Medulla oblongata (tissue), 1 donor: ENCODE measurements at regions not wholly inside any gene's neighbourhood (a gene's known extent, or its start where the extent isn't known, plus 50 kb on each side); places are given as distances from the start of the nearest gene placed in this dataset.
"Not testable (repeated sequence)": the region's sequence is repeated elsewhere in the genome, so short reads cannot be mapped to it uniquely, and the experiment has no call there.

Experiments used
- DNase-seq: peaks from one replicate; pipeline ENCODE4 v3.0.0-alpha.2; 2015; ENCODE audit errors: extremely low spot score

- DNase-seq = no peak
These were observed 1015.8 kb upstream of the SEL1L start for GRCh38 chr14:82549306-82549990.

DNA sequence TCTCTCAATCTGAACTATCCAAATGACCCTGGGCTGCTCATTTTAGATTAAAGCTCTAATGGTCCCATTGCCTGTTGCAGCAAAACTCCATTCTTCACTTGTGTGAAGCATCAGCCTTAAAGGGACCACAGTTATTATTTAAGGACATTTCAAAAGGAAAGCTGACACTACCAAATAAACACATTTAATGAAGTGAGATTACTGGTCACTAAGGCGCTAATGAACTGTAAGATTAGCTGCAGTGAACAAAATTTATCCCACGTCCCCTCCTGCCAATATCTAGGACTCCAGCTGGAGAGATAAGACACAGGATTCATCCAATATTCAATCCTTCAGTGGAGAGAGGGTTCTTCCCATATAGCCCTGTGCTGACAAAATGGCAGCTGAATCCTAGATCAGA, 1029.2 kb upstream of the SEL1L start:
- DNase-seq = no peak

DNA sequence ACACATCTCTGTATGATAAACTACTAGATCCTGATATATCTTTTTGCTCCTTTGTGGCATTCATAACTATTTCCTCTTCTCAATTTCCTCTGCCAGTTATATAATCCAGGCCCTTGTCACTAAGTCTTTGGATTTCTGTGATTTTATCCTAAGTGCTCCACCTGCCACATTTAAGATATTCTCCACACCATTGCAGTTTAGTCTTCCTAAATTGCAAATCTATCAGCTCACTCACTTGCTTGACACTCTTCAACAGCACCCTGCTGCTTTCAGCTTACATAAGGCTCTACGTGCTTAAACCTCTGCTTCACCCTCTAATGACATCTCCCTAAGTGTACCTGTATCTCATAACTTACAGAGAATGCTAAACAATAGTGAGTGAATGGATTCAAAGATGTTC, 1032.2 kb upstream of the SEL1L start:
- no peak for DNase-seq

- DNase-seq = no peak
These were observed 1053.6 kb upstream of the SEL1L start for GRCh38 chr14:82587226-82587625.

DNA sequence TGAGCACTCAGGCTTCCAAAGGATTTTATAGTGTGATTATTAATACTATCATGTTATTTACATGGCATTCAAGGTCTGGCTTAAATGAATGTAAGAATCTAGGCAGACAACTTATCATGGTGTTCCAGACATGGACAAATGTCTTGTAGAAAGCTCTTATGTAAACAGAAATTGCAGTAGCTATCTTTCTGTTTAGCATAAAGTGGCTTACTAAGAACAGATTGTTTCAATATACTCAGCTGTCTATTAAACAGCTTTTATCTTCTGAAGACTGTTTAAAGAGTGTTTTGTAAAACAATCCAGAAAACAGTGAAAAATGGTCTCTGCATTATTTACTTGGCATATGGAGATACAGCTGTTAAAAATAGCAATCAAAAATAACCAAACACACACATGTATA, 1061.8 kb upstream of the SEL1L start:
- DNase-seq = no peak

DNA sequence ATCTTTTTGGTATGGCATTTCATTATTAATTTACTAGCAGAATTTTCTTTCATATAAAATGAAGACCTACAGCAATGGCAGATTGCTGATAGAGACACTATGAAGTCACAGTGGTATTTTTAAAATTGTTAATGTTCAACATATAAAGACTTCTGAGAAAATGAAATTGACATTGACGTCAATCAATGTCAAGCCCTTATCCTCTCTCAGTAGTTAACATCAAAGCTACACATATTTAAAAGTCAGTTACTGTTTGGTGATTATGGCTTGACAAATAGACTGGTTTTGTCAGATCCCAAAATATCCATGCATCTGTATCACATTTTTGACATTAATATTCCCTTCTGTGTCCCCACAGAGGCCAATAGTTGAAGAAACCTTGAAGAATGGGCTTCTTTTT, 1069.1 kb upstream of the SEL1L start:
- DNase-seq = no peak

- no peak for DNase-seq
These were observed 1071.2 kb upstream of the SEL1L start for GRCh38 chr14:82604819-82605218.

DNA sequence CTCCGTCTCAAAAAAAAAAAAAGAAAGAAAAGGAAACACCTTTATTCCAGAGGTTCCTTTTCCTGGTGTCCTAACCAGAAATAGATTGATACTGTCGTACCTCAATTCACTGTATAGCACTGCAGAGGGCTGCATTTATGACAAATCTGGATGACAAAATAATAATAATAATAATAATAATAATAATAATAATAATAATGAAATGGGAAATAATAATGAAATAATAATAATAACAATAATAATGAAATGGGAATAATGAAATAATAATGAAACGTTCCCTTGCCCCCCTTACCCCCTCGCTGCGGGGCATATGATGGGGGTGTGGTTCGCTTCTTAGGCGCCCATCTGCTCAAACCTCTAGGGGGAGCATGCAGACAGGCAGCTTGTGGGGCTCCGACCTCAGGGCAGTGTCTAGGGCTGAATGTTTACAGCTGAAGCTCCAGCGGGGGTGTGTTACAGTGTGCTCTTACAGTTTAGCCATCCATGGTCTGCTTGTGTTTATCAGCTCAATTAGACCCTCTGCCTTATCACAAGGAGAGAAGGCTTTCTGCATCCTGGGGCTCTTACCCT, 1088.3 kb upstream of the SEL1L start:
- no peak for DNase-seq

- DNase-seq = peak; percentile 50
These were observed 1092.8 kb upstream of the SEL1L start for GRCh38 chr14:82626156-82627066.

DNA sequence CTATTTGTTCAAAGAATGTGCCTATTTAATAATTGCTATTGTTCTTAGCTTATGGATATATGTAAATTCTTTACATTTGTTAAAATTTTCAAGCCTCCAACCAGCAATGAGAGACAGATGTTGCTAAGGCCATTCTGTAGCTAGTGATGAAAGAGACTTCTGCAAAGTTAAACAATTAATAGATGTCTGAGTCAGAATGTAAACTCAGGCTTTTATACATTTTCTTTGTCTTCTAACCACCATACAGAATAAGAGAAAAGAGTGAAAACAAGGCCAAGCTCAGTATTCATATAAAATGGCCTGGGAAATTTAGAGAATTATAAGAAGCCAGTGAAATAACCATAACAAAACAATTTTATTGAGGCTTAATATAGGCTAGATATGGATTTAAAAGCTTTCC, 1102.3 kb upstream of the SEL1L start:
- no peak for DNase-seq

- DNase-seq = no peak
These were observed 1102.8 kb upstream of the SEL1L start for GRCh38 chr14:82636426-82636825.

- no peak for DNase-seq
These were observed 1107.4 kb upstream of the SEL1L start for GRCh38 chr14:82641050-82641540.

- DNase-seq = peak; percentile 10
These were observed 1108.8 kb upstream of the SEL1L start for GRCh38 chr14:82642425-82642824.

DNA sequence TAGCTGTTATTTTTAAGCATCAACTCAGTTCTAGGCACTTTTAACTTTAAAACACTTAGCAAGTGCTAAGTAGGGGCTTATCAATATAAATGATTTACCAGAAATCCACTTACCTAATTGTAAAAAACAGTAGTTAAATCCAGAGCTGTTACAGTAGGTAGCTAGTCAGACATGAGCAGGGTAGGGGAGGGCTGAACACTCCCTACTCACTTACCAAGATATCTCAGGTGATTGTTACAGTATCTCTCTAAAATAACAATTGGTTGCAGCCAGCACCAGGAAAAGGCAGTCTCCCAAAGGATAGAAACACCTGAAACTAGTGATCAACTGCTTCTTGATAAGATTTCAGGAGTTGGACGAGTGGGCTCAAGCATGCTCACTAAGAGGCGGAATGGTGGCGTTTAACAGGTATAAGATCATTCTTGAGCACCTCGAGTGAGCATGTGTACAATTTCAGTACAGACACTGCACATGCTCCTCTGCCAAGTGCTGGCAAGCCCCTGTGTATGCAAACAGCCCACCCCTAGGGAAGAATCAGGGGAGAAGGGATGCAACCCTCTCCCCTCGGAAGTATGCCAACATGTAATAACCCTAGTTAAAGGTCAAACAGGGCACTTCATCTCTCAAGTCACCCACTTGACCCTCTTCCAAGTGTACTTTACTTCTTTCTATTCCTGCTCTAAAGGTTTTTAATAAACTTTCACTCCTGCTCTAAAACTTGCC, 1113.6 kb upstream of the SEL1L start:
- no peak for DNase-seq

DNA sequence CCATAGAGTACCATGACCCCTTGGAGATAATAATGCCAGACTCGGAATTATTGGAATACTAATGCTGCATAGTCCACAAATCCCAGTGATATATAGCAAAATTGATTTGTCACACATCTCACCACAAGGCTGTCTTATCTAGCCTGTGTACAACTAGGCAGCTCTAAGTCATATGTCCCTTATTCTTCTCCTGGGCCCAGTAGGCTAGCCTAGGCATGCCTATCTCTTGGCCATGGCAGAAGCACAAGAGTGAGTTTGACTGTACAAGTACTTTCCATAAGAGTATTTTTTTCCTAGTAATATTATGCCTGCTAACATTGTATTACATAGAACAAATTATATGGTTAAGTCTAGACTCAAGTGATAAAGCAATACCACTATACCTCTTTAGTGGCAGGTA, 1122.1 kb upstream of the SEL1L start:
- DNase-seq = no peak

GRCh38 chr14:82657186-82657675, 1123.6 kb upstream of the SEL1L start:
- no peak for DNase-seq

DNA sequence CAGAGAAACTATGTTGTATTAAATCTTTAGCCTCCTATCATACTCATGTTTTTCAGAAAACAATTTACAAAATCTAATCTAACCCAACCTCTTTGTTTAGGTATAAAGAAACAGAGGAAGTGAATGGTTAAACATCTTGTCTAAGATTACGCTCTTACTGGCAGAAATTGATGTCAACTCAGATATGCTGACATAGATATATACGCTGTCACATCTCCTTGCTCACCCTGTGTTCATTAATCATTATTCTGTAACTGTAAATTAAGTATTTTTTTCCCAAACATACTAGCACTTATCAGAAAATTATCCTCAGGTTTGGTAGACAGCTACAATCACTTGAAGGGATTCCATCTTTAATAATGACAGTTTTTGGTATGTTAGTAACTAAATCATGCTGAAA, 1127.6 kb upstream of the SEL1L start:
- DNase-seq = no peak

GRCh38 chr14:82667006-82667405, 1133.4 kb upstream of the SEL1L start:
- DNase-seq = no peak

- DNase-seq = no peak
These were observed 1133.8 kb upstream of the SEL1L start for GRCh38 chr14:82667501-82667900.

GRCh38 chr14:82676403-82676802, 1142.8 kb upstream of the SEL1L start:
- no peak for DNase-seq

DNA sequence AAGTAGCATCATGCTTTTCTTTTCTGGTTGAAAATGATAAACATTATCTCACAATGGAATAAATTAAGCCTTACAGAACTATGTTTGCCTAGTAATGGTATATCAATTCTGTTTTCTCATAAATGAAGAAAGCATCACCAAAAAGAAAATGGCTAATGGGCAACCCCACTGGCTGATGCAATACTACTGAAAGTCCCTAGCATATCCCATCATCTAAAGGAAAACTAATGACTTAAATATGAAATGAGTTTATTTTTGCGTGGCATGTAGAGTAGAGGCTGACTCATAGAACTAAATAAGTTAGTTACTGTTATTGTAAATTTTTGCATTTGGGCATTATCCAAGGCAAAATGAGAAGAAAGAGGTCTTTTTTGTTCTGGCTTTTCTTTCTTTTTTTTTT, 1156.3 kb upstream of the SEL1L start:
- DNase-seq = no peak

DNA sequence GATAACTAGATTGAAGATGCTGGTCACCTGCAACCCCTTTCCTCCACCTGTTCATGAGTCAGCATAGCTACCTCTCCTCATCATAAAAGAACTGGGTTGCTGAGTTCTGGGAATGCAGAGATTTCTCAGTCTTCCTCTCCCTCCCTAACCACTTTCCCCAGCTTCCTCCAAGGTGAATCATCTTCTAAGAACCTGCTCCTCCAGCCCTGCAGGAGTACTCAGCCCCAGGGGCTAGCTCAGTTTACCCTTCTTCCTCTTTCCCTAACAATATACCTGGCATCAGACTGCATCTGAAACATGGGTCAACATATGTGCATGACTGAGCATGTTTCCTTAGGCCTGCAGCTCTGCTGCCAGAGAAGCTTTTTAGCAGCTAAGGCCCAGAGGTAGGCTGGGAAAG, 1157.5 kb upstream of the SEL1L start:
- not testable (repeated sequence) for DNase-seq
